GM23338 (cell line): ENCODE measurements at regions not wholly inside any gene's neighbourhood (a gene's known extent, or its start where the extent isn't known, plus 50 kb on each side); places are given as distances from the start of the nearest gene placed in this dataset.

Experiments
- ATAC-seq: fragments of 200-7000 bp; cut with Tn5 transposase; 3 replicates; pipeline ENCODE4 v1.9.1; 2020
- DNase-seq: peaks from one replicate; pipeline ENCODE4 v3.0.0-alpha.2; 2015; ENCODE audit warnings: low spot score
- H2AFZ ChIP-seq: fragments of 200-600 bp; sonication (generic); 2 replicates; pipeline ENCODE4 v1.8.0; 2016; ENCODE audit warnings: antibody characterized with exemption, mild to moderate bottlenecking, moderate library complexity
- H3F3A ChIP-seq: fragments of 200-600 bp; sonication (generic); replicated peaks from 2 replicates; pipeline ENCODE4 v1.8.0; 2017; ENCODE audit warnings: antibody characterized with exemption, mixed run types, low read depth
- H3K27ac ChIP-seq: fragments of 200-600 bp; sonication (generic); 2 replicates; pipeline ENCODE4 v1.6.1; 2016; ENCODE audit warnings: low read depth
- H3K27me3 ChIP-seq: fragments of 200-600 bp; sonication (generic); 2 replicates; pipeline ENCODE4 v1.8.0; 2016; ENCODE audit warnings: mild to moderate bottlenecking, mixed run types, moderate library complexity; ENCODE audit not compliant: insufficient read depth
- H3K36me3 ChIP-seq: fragments of 200-600 bp; sonication (generic); 2 replicates; pipeline ENCODE4 v1.8.0; 2016; ENCODE audit warnings: mild to moderate bottlenecking; ENCODE audit not compliant: insufficient read depth
- H3K4me1 ChIP-seq: fragments of 200-600 bp; sonication (generic); 2 replicates; pipeline ENCODE4 v1.8.0; 2016; ENCODE audit warnings: mild to moderate bottlenecking, moderate library complexity; ENCODE audit not compliant: insufficient read depth
- H3K4me2 ChIP-seq: fragments of 200-600 bp; sonication (generic); 2 replicates; pipeline ENCODE4 v1.7.1; 2017; ENCODE audit warnings: mixed run types
- H3K4me3 ChIP-seq: fragments of 200-600 bp; sonication (generic); 2 replicates; pipeline ENCODE4 v1.6.1; 2016; ENCODE audit warnings: mixed run types
- H3K79me2 ChIP-seq: fragments of 200-600 bp; sonication (generic); replicated peaks from 2 replicates; pipeline ENCODE4 v1.8.0; 2017; ENCODE audit warnings: mild to moderate bottlenecking; ENCODE audit not compliant: insufficient read depth
- H3K9me2 ChIP-seq: fragments of 200-600 bp; sonication (generic); 2 replicates; pipeline ENCODE4 v1.8.0; 2017; ENCODE audit not compliant: insufficient read depth
- H4K20me1 ChIP-seq: fragments of 200-600 bp; sonication (generic); replicated peaks from 2 replicates; pipeline ENCODE4 v1.8.0; 2017; ENCODE audit warnings: mild to moderate bottlenecking; ENCODE audit not compliant: insufficient read depth
- H3K27ac Mint-ChIP-seq: 2 replicates; pipeline ENCODE4 v1.8.0; 2020; ENCODE audit warnings: inconsistent platforms, mild to moderate bottlenecking, moderate library complexity, mixed read lengths
- H3K27me3 Mint-ChIP-seq: 3 replicates; pipeline ENCODE4 v1.8.0; 2022; ENCODE audit warnings: low read depth, mild to moderate bottlenecking, moderate library complexity, mixed read lengths, inconsistent platforms; ENCODE audit not compliant: insufficient read depth, poor library complexity
- H3K36me3 Mint-ChIP-seq: 3 replicates; pipeline ENCODE4 v1.8.0; 2021; ENCODE audit warnings: low read depth, mild to moderate bottlenecking, inconsistent platforms, moderate library complexity, mixed read lengths
- H3K4me1 Mint-ChIP-seq: 3 replicates; pipeline ENCODE4 v1.8.0; 2020; ENCODE audit warnings: mild to moderate bottlenecking, inconsistent platforms, mixed read lengths
- H3K4me3 Mint-ChIP-seq: 3 replicates; pipeline ENCODE4 v1.8.0; 2021; ENCODE audit warnings: moderate library complexity, mild to moderate bottlenecking, inconsistent platforms, mixed read lengths
- H3K9me3 Mint-ChIP-seq: 3 replicates; pipeline ENCODE4 v1.8.0; 2020; ENCODE audit warnings: moderate library complexity, mild to moderate bottlenecking, inconsistent platforms, mixed read lengths
- CTCF ChIP-seq, 2 experiments: fragments of 200-600 bp in 1 of 2; sonication (generic) in 1 of 2; conservative IDR thresholded peaks; 2 replicates each; pipeline versions ENCODE4 v1.5.1 to v1.6.1; 2016 to 2017; ENCODE audit warnings: antibody characterized with exemption in 2 of 2, low read depth in 2 of 2, mild to moderate bottlenecking in 2 of 2, moderate library complexity in 1 of 2
- ETS1 ChIP-seq: IDR thresholded peaks from 2 replicates; pipeline ENCODE4 v1.6.1; 2016; ENCODE audit warnings: antibody characterized with exemption
- EZH2 ChIP-seq: fragments of 200-600 bp; sonication (generic); IDR thresholded peaks from one replicate; pipeline ENCODE4 v1.8.0; 2017; ENCODE audit warnings: antibody characterized with exemption, mild to moderate bottlenecking, low read depth; ENCODE audit not compliant: unreplicated experiment
- NANOG ChIP-seq: IDR thresholded peaks from 2 replicates; pipeline ENCODE4 v1.6.1; 2016; ENCODE audit warnings: antibody characterized with exemption, borderline replicate concordance
- POLR2AphosphoS5 ChIP-seq: IDR thresholded peaks from 2 replicates; pipeline ENCODE4 v1.6.1; 2016; ENCODE audit warnings: antibody characterized with exemption, low read depth
- REST ChIP-seq: IDR thresholded peaks from one replicate; pipeline ENCODE4 v1.6.1; 2018; ENCODE audit warnings: antibody characterized with exemption; ENCODE audit not compliant: unreplicated experiment

GRCh38 chr20:48156951-48157700, 371.8 kb upstream of the SULF2 start:
- TF ChIP-seq ETS1 (no peak), NANOG (no peak)
- Histone ChIP-seq H3K27ac (no peak overlapping the region), H3K79me2 (no peaks in the 10 kb centered on the region), H3K36me3 (no peaks in the 10 kb centered on the region; the same call in 1 of the 2 replicates), H3K4me2 (no peak overlapping the region), H3F3A (no peaks in the 10 kb centered on the region), H2AFZ (no peak overlapping the region), H3K4me3 (no peak overlapping the region), H4K20me1 (no peaks in the 10 kb centered on the region), H3K4me1 (no peaks in the 10 kb centered on the region), H3K27me3 (no peaks in the 10 kb centered on the region), H3K9me2 (no peaks in the 10 kb centered on the region)
- Mint-ChIP-seq H3K4me1 (no peaks in the 10 kb centered on the region), H3K4me3 (no peak overlapping the region), H3K27me3 (peaks cover 9% of the 10 kb centered on the region), H3K9me3 (peaks cover 27% of the 10 kb centered on the region), H3K27ac (no peak overlapping the region), H3K36me3 (peaks cover 5% of the 10 kb centered on the region; the same call in 2 of the 3 replicates)
- DNase-seq, result no peak
- ATAC-seq, result no peak

GRCh38 chr20:48156521-48156920, 371.2 kb upstream of the SULF2 start:
- H4K20me1 ChIP-seq, result no peaks in the 10 kb centered on the region
- H3K4me1 Mint-ChIP-seq, result peaks cover 4% of the 10 kb centered on the region; the same call in 2 of the 3 replicates
- ATAC-seq (no peak), DNase-seq (no peak)
- H3K36me3 ChIP-seq, result no peaks in the 10 kb centered on the region; the same call in 1 of the 2 replicates
- H3K9me3 Mint-ChIP-seq, result peaks cover 27% of the 10 kb centered on the region
- H3K27me3 ChIP-seq, result no peaks in the 10 kb centered on the region
- H3K4me3 Mint-ChIP-seq, result no peak overlapping the region
- no peak overlapping the region for H3K4me2 ChIP-seq
- H3K79me2 ChIP-seq, result no peaks in the 10 kb centered on the region
- H3K4me3 ChIP-seq, result no peak overlapping the region
- H3K27me3 Mint-ChIP-seq, result peaks cover 9% of the 10 kb centered on the region
- H3K27ac Mint-ChIP-seq, result no peak overlapping the region
- no peaks in the 10 kb centered on the region for H3K9me2 ChIP-seq
- peaks cover 5% of the 10 kb centered on the region; the same call in 2 of the 3 replicates for H3K36me3 Mint-ChIP-seq
- H3K27ac ChIP-seq, result no peak overlapping the region
- H3F3A ChIP-seq, result no peaks in the 10 kb centered on the region
- no peak overlapping the region for H2AFZ ChIP-seq
- no peaks in the 10 kb centered on the region for H3K4me1 ChIP-seq
- no peak for TF ChIP-seq POLR2AphosphoS5
- TF ChIP-seq REST, result no peak
- TF ChIP-seq ETS1, result no peak
- TF ChIP-seq CTCF (conservative IDR thresholded peaks at IDR 0.05; ENCODE audit: low read depth in 2 of 2), result no peak
- TF ChIP-seq EZH2, result no peak
